HepG2 (cell line): ENCODE measurements at regions not wholly inside any gene's neighbourhood (a gene's known extent, or its start where the extent isn't known, plus 50 kb on each side); places are given as distances from the start of the nearest gene placed in this dataset.

ENCODE experiments used
- ATAC-seq: fragments of 200-7000 bp; cut with Tn5 transposase; 3 replicates; pipeline ENCODE4 v1.9.1; 2020; ENCODE audit warnings: mild to moderate bottlenecking, moderate library complexity
- BruUV-seq: library from RNA; stranded (reverse); fragments of 400-500 nt; replicated peaks from 2 replicates; lab custom pipeline; 2021; lab: Mats Ljungman, UMichigan
- CTCF ChIA-PET: fragments of 300-600 bp; formaldehyde crosslinking; extraction: SDS; loops from one replicate; lab custom pipeline; 2021; ENCODE audit warnings: low total read pairs, inconsistent platforms, low intra/inter-chr PET ratio; lab: Yijun Ruan, JAX
- POLR2A ChIA-PET: fragments of 350-600 bp; sonication (Branson Sonifier 250); formaldehyde crosslinking; loops from one replicate; lab custom pipeline; 2020; ENCODE audit warnings: antibody characterized with exemption, inconsistent platforms; lab: Yijun Ruan, JAX
- DNase-seq: peaks from one replicate; pipeline ENCODE4 v3.0.0-alpha.2; 2015; ENCODE audit warnings: low spot score
- FAIRE-seq: peaks from 3 replicates; lab custom pipeline; 2011; peaks lifted over from hg19 to GRCh38; lab: Jason Lieb, UNC
- H2AFZ ChIP-seq: one replicate; pipeline ENCODE4 v1.6.1; 2011; ENCODE audit warnings: low read length, inconsistent platforms
- H3K27ac ChIP-seq: fragments of 300-600 bp; 3 replicates; pipeline ENCODE4 v1.8.0; 2011; ENCODE audit warnings: mixed run types, mild to moderate bottlenecking, mixed read lengths, low read length, inconsistent platforms; ENCODE audit not compliant: insufficient read depth; ENCODE audit errors: extremely low read length
- H3K27me3 ChIP-seq, 2 experiments: fragments of 200-600 bp in 1 of 2; 2 replicates in 1 of 2; 3 replicates in 1 of 2; pipeline versions ENCODE4 v1.6.0 to v1.8.0; 2011; ENCODE audit warnings: low read length in 2 of 2, mild to moderate bottlenecking in 2 of 2, moderate library complexity in 2 of 2, inconsistent platforms in 1 of 2; ENCODE audit not compliant: insufficient read depth in 2 of 2, control insufficient read depth in 1 of 2
- H3K36me3 ChIP-seq, 2 experiments: fragments of 200-600 bp in 1 of 2; replicated peaks in 1 of 2; 2 replicates in 1 of 2; 3 replicates in 1 of 2; pipeline versions ENCODE4 v1.5.1 to v1.8.0; 2011; ENCODE audit warnings: low read length in 2 of 2, inconsistent platforms in 1 of 2; ENCODE audit not compliant: insufficient read depth in 2 of 2, control insufficient read depth in 1 of 2
- H3K4me1 ChIP-seq: 2 replicates; pipeline ENCODE4 v1.5.1; 2012; ENCODE audit warnings: low read length, inconsistent platforms; ENCODE audit not compliant: insufficient read depth
- H3K4me2 ChIP-seq: 2 replicates; pipeline ENCODE4 v1.6.0; 2011; ENCODE audit warnings: low read depth, low read length, inconsistent platforms
- H3K4me3 ChIP-seq, 3 experiments: fragments of 200-600 bp in 1 of 3; sonication (generic), shearing (Covaris generic) in 1 of 3; replicated peaks in 1 of 3; 2 replicates each; pipeline ENCODE4 v1.5.1; 2011 to 2016; ENCODE audit warnings: low read length in 3 of 3, inconsistent platforms in 2 of 3, low read depth in 2 of 3, mild to moderate bottlenecking in 2 of 3, control low read depth in 1 of 3, mixed read lengths in 1 of 3; ENCODE audit not compliant: insufficient read depth in 1 of 3
- H3K79me2 ChIP-seq: one replicate; pipeline ENCODE4 v1.6.1; 2011; ENCODE audit warnings: low read length, inconsistent platforms; ENCODE audit not compliant: insufficient read depth
- H3K9ac ChIP-seq: 2 replicates; pipeline ENCODE4 v1.6.0; 2011; ENCODE audit warnings: mild to moderate bottlenecking, low read depth, low read length, inconsistent platforms; ENCODE audit not compliant: insufficient read depth
- H3K9me3 ChIP-seq: 2 replicates; pipeline ENCODE4 v1.5.1; 2012; ENCODE audit warnings: mild to moderate bottlenecking, low read length
- H4K20me1 ChIP-seq: 2 replicates; pipeline ENCODE4 v1.6.0; 2011; ENCODE audit warnings: inconsistent platforms, mild to moderate bottlenecking, low read length, moderate library complexity; ENCODE audit not compliant: insufficient read depth
- DMAP1 ChIP-seq: IDR thresholded peaks from 2 replicates; pipeline ENCODE4 v1.6.1; 2016
- GATA4 ChIP-seq: sonication (generic); IDR thresholded peaks from 2 replicates; pipeline ENCODE4 v1.6.1; 2016; ENCODE audit warnings: antibody characterized with exemption, low read depth, borderline replicate concordance
- KDM5A ChIP-seq: fragments of 200-600 bp; sonication (generic); IDR thresholded peaks from 2 replicates; pipeline ENCODE4 v1.7.0; 2018; ENCODE audit warnings: antibody characterized with exemption, mild to moderate bottlenecking, low read length, borderline replicate concordance
- MXD4 ChIP-seq: IDR thresholded peaks from 2 replicates; pipeline ENCODE4 v1.6.1; 2016; ENCODE audit warnings: mild to moderate bottlenecking, missing biosample characterization, missing genetic modification reagents
- NR2F6 ChIP-seq, 2 experiments: IDR thresholded peaks; 2 replicates each; pipeline ENCODE4 v1.6.1; 2016; ENCODE audit warnings: antibody characterized with exemption in 1 of 2, mild to moderate bottlenecking in 1 of 2
- ZHX2 ChIP-seq, 2 experiments: sonication (generic) in 1 of 2; formaldehyde crosslinking in 1 of 2; IDR thresholded peaks; 2 replicates each; pipeline versions ENCODE4 v1.6.1 to v1.9.0; 2014 to 2022; ENCODE audit warnings: antibody characterized with exemption in 1 of 2, borderline replicate concordance in 1 of 2, inconsistent platforms in 1 of 2, low read depth in 1 of 2, missing genetic modification reagents in 1 of 2
- ZNF280B ChIP-seq: sonication (generic); formaldehyde crosslinking; IDR thresholded peaks from 2 replicates; pipeline ENCODE4 v1.5.0; 2020; ENCODE audit warnings: missing genetic modification reagents, mild to moderate bottlenecking, borderline replicate concordance
- ZNF644 ChIP-seq: IDR thresholded peaks from 2 replicates; pipeline ENCODE4 v1.6.1; 2016; ENCODE audit warnings: low read depth
- WGBS: methylation state at CpG from one replicate; pipeline ENCODE4 v1.1.6; 2017; ENCODE audit warnings: low lambda C conversion rate; 5-methylcytosine and 5-hydroxymethylcytosine counted together
- in situ Hi-C: cut with HindIII; loops from 2 replicates; pipeline ENCODE4 v1.10.0; 2017; ENCODE audit warnings: low pct_unique_long_range_greater_than_20kb; ENCODE audit not compliant: extremely low pct_ligation_motif_present
- intact Hi-C: fragments of 100-400 bp; cut with micrococcal nuclease; formaldehyde crosslinking; loops from one replicate; pipeline ENCODE4 v1.10.0; 2022; ENCODE audit not compliant: unreplicated experiment

- POLR2A ChIA-PET = no interaction called here
- no peak for FAIRE-seq
- in situ Hi-C loops (no loop called here), intact Hi-C loops (no loop called here)
- H3K27me3 ChIP-seq = no peaks in the 10 kb centered on the region; a peak in 1 of 5 replicates
- no peaks in the 10 kb centered on the region for H3K36me3 ChIP-seq
- H3K4me2 ChIP-seq = no peak overlapping the region
- TF ChIP-seq ZHX2 (IDR thresholded peaks at IDR 0.05; ENCODE audit: low read depth) (no peak), ZHX2 (CRISPR knock-in tag; IDR thresholded peaks at IDR 0.05; ENCODE audit: borderline replicate concordance) (no peak), KDM5A (no peak), ZNF644 (CRISPR knock-in tag) (no peak), DMAP1 (no peak), GATA4 (no peak), ZNF280B (no peak), NR2F6 (IDR thresholded peaks at IDR 0.05) (no peak), NR2F6 (CRISPR knock-in tag; IDR thresholded peaks at IDR 0.05) (no peak), MXD4 (no peak)
- H3K9me3 ChIP-seq = no peaks in the 10 kb centered on the region
- no peak for ATAC-seq
- no peak for DNase-seq
- no peak overlapping the region for H3K4me3 ChIP-seq
- H3K79me2 ChIP-seq = no peaks in the 10 kb centered on the region
- 14% methylated on average over 10 of the region's 10 CpGs for whole genome bisulfite sequencing
- no peak overlapping the region for H3K9ac ChIP-seq
- no peak overlapping the region for H2AFZ ChIP-seq
- H3K27ac ChIP-seq = no peak overlapping the region
- H3K4me1 ChIP-seq = peaks cover 11% of the 10 kb centered on the region
- H4K20me1 ChIP-seq = no peaks in the 10 kb centered on the region
- CTCF ChIA-PET = no interaction called here
- no TSS peak for BruUV-seq
These were observed 127.9 kb upstream of the HS3ST3A1 start for GRCh38 chr17:13729466-13730134.
